SK-N-SH (cell line): ENCODE measurements at regions not wholly inside any gene's neighbourhood (a gene's known extent, or its start where the extent isn't known, plus 50 kb on each side); places are given as distances from the start of the nearest gene placed in this dataset.

ENCODE experiments used
- CTCF ChIA-PET: fragments of 300-600, 350-600 bp; formaldehyde crosslinking; extraction: SDS; loops from one replicate; lab custom pipeline; 2021; lab: Yijun Ruan, JAX
- POLR2A ChIA-PET: fragments of 350-600 bp; sonication (Branson Sonifier 250); formaldehyde crosslinking; extraction: SDS; loops from one replicate; lab custom pipeline; 2020; ENCODE audit warnings: antibody characterized with exemption, inconsistent platforms; lab: Yijun Ruan, JAX
- DNase-seq: peaks from one replicate; pipeline ENCODE4 v3.0.0; 2012
- H2AFZ ChIP-seq: fragments of 200-600 bp; sonication (generic); 2 replicates; pipeline ENCODE4 v1.8.1; 2016; ENCODE audit warnings: antibody characterized with exemption, mild to moderate bottlenecking, low read depth
- H3F3A ChIP-seq: fragments of 200-600 bp; sonication (generic); replicated peaks from 2 replicates; pipeline ENCODE3; 2016; ENCODE audit warnings: antibody characterized with exemption, mild to moderate bottlenecking; ENCODE audit not compliant: insufficient read depth
- H3K27ac ChIP-seq, 2 experiments: fragments of 200-500 bp in 1 of 2; fragments of 200-600 bp in 1 of 2; sonication (Bioruptor generic) in 1 of 2; sonication (generic), shearing (Covaris generic) in 1 of 2; 2 replicates each; pipeline versions ENCODE4 v1.5.1 to v1.6.1; 2014 to 2016; ENCODE audit warnings: low read depth in 2 of 2, inconsistent platforms in 1 of 2, low read length in 1 of 2, mild to moderate bottlenecking in 1 of 2, mixed read lengths in 1 of 2
- H3K27me3 ChIP-seq: fragments of 200-600 bp; sonication (generic), shearing (Covaris generic); 2 replicates; pipeline ENCODE4 v1.6.1; 2016; ENCODE audit warnings: mixed run types; ENCODE audit not compliant: insufficient read depth
- H3K36me3 ChIP-seq, 2 experiments: fragments of 200-500 bp in 1 of 2; fragments of 200-600 bp in 1 of 2; sonication (Bioruptor generic) in 1 of 2; sonication (generic) in 1 of 2; replicated peaks in 1 of 2; 2 replicates each; pipeline versions ENCODE3 to v1.5.1; 2014 to 2016; ENCODE audit warnings: low read length in 1 of 2, mild to moderate bottlenecking in 1 of 2; ENCODE audit not compliant: insufficient read depth in 2 of 2, control insufficient read depth in 1 of 2
- H3K4me1 ChIP-seq, 2 experiments: fragments of 200-500 bp in 1 of 2; fragments of 200-600 bp in 1 of 2; sonication (Bioruptor generic) in 1 of 2; sonication (generic), shearing (Covaris generic) in 1 of 2; 2 replicates each; pipeline versions ENCODE4 v1.5.1 to v1.6.1; 2014 to 2016; ENCODE audit warnings: low read depth in 1 of 2, low read length in 1 of 2, mixed run types in 1 of 2; ENCODE audit not compliant: insufficient read depth in 2 of 2, control insufficient read depth in 1 of 2
- H3K4me2 ChIP-seq: fragments of 200-600 bp; sonication (generic), shearing (Covaris generic); 2 replicates; pipeline ENCODE4 v1.6.1; 2017; ENCODE audit warnings: mixed run types
- H3K4me3 ChIP-seq, 2 experiments: fragments of 200-500 bp in 1 of 2; fragments of 200-600 bp in 1 of 2; sonication (Bioruptor generic) in 1 of 2; sonication (generic), shearing (Covaris generic) in 1 of 2; 2 replicates each; pipeline versions ENCODE4 v1.5.1 to v1.8.1; 2014 to 2016; ENCODE audit warnings: low read depth in 2 of 2, inconsistent platforms in 1 of 2, low read length in 1 of 2, mild to moderate bottlenecking in 1 of 2, mixed read lengths in 1 of 2, moderate library complexity in 1 of 2
- H3K79me2 ChIP-seq: fragments of 200-600 bp; sonication (generic); 2 replicates; pipeline ENCODE4 v1.8.1; 2017; ENCODE audit warnings: mild to moderate bottlenecking; ENCODE audit not compliant: insufficient read depth
- H3K9ac ChIP-seq: fragments of 200-600 bp; sonication (generic); 2 replicates; pipeline ENCODE4 v1.6.1; 2017; ENCODE audit warnings: mixed run types
- H3K9me2 ChIP-seq: fragments of 200-600 bp; sonication (generic); 2 replicates; pipeline ENCODE4 v1.6.1; 2017; ENCODE audit warnings: mixed run types
- H3K9me3 ChIP-seq: fragments of 200-600 bp; sonication (generic); 2 replicates; pipeline ENCODE4 v1.6.1; 2017; ENCODE audit warnings: mixed run types, mild to moderate bottlenecking, moderate library complexity
- H4K20me1 ChIP-seq: fragments of 200-600 bp; sonication (generic); 2 replicates; pipeline ENCODE4 v1.6.1; 2017; ENCODE audit warnings: mild to moderate bottlenecking, mixed run types; ENCODE audit not compliant: insufficient read depth
- CTCF ChIP-seq: fragments of 200-600 bp; sonication (generic); IDR thresholded peaks from 2 replicates; pipeline ENCODE4 v1.6.1; 2017; ENCODE audit warnings: antibody characterized with exemption, mild to moderate bottlenecking, moderate library complexity
- ELF1 ChIP-seq: IDR thresholded peaks from 2 replicates; pipeline ENCODE4 v1.4.0; 2012
- EP300 ChIP-seq, 2 experiments: IDR thresholded peaks; 2 replicates each; pipeline versions ENCODE4 v1.4.0 to v1.6.1; 2012; ENCODE audit warnings: borderline replicate concordance in 1 of 2, low read depth in 1 of 2, low read length in 1 of 2
- FOSL2 ChIP-seq: IDR thresholded peaks from 2 replicates; pipeline ENCODE4 v1.4.0; 2012; ENCODE audit warnings: low read depth, mild to moderate bottlenecking, moderate library complexity, borderline replicate concordance
- FOXJ3 ChIP-seq: sonication (generic); formaldehyde crosslinking; IDR thresholded peaks from 2 replicates; pipeline ENCODE4 v1.5.1; 2020; ENCODE audit warnings: mild to moderate bottlenecking, missing genetic modification reagents
- GABPA ChIP-seq: IDR thresholded peaks from 2 replicates; pipeline ENCODE4 v1.4.0; 2012; ENCODE audit warnings: low read depth, mild to moderate bottlenecking
- IRF3 ChIP-seq: fragments of 150-350 bp; IDR thresholded peaks from 2 replicates; pipeline ENCODE4 v1.6.1; 2016; ENCODE audit warnings: mild to moderate bottlenecking, low read depth, low read length
- JUND ChIP-seq: IDR thresholded peaks from 2 replicates; pipeline ENCODE4 v1.4.0; 2012
- MEF2A ChIP-seq: IDR thresholded peaks from 2 replicates; pipeline ENCODE4 v1.4.0; 2012; ENCODE audit warnings: low read depth, borderline replicate concordance
- MXI1 ChIP-seq: IDR thresholded peaks from 2 replicates; pipeline ENCODE4 v1.6.1; 2012; ENCODE audit warnings: mild to moderate bottlenecking, low read depth, low read length, improper control_type of control experiment
- NFIC ChIP-seq: IDR thresholded peaks from 2 replicates; pipeline ENCODE4 v1.4.0; 2012; ENCODE audit warnings: borderline replicate concordance
- POLR2AphosphoS5 ChIP-seq: IDR thresholded peaks from 2 replicates; pipeline ENCODE4 v1.6.1; 2012; ENCODE audit warnings: low read depth, low read length
- RCOR1 ChIP-seq: fragments of 150-350 bp; IDR thresholded peaks from 2 replicates; pipeline ENCODE4 v1.6.1; 2017; ENCODE audit warnings: antibody characterized with exemption, low read length
- REST ChIP-seq: IDR thresholded peaks from 2 replicates; pipeline ENCODE4 v1.6.1; 2012; ENCODE audit warnings: mild to moderate bottlenecking, low read depth, low read length, moderate library complexity
- RXRA ChIP-seq: IDR thresholded peaks from 2 replicates; pipeline ENCODE4 v1.4.0; 2012; ENCODE audit warnings: low read depth, mild to moderate bottlenecking, borderline replicate concordance
- SIN3A ChIP-seq: IDR thresholded peaks from 2 replicates; pipeline ENCODE4 v1.6.1; 2012; ENCODE audit warnings: low read depth, mild to moderate bottlenecking, low read length, moderate library complexity, borderline replicate concordance
- TCF12 ChIP-seq: IDR thresholded peaks from 2 replicates; pipeline ENCODE4 v1.4.0; 2012
- USF1 ChIP-seq: IDR thresholded peaks from 2 replicates; pipeline ENCODE4 v1.4.0; 2012; ENCODE audit warnings: low read depth, borderline replicate concordance
- ZBTB33 ChIP-seq: IDR thresholded peaks from 2 replicates; pipeline ENCODE4 v1.4.0; 2012; ENCODE audit warnings: low read depth, borderline replicate concordance
- WGBS: methylation state at CpG from one replicate; pipeline ENCODE4 v1.1.6; 2017; ENCODE audit warnings: low lambda C conversion rate; 5-methylcytosine and 5-hydroxymethylcytosine counted together
- TF ChIP-seq, protein P1 (sequence below): fragments of 150-350 bp; IDR thresholded peaks from 2 replicates; pipeline ENCODE4 v1.6.1; 2017; ENCODE audit warnings: antibody characterized with exemption, low read length, low read depth, borderline replicate concordance

- no peaks in the 10 kb centered on the region for H4K20me1 ChIP-seq
- TF ChIP-seq EP300 (IDR thresholded peaks at IDR 0.05; ENCODE audit: borderline replicate concordance in 1 of 2, low read depth in 1 of 2, low read length in 1 of 2) (no peak), SIN3A (no peak), USF1 (no peak), MXI1 (no peak), IRF3 (no peak), TCF12 (no peak), GABPA (no peak), NFIC (no peak), JUND (no peak), POLR2AphosphoS5 (no peak), RCOR1 (no peak), FOXJ3 (CRISPR knock-in tag) (no peak), REST (no peak), CTCF (no peak), MEF2A (no peak), ELF1 (no peak), ZBTB33 (no peak), RXRA (no peak), FOSL2 (no peak)
- TF ChIP-seq, protein P1, sequence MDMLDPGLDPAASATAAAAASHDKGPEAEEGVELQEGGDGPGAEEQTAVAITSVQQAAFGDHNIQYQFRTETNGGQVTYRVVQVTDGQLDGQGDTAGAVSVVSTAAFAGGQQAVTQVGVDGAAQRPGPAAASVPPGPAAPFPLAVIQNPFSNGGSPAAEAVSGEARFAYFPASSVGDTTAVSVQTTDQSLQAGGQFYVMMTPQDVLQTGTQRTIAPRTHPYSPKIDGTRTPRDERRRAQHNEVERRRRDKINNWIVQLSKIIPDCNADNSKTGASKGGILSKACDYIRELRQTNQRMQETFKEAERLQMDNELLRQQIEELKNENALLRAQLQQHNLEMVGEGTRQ, result no peak
- no peak overlapping the region for H3K4me3 ChIP-seq
- no peaks in the 10 kb centered on the region for H3K36me3 ChIP-seq
- no peaks in the 10 kb centered on the region for H3K27me3 ChIP-seq
- no peak overlapping the region for H3K27ac ChIP-seq
- no peaks in the 10 kb centered on the region for H3K9me2 ChIP-seq
- ChIA-PET CTCF (no interaction called here), POLR2A (no interaction called here)
- 91% methylated on average over 1 of the region's 1 CpG for WGBS
- H3K79me2 ChIP-seq, result no peaks in the 10 kb centered on the region
- H3K4me1 ChIP-seq, result peaks cover 0 to 14% of the 10 kb centered on the region in 2 experiments; a peak in 2 of 4 replicates
- no peaks in the 10 kb centered on the region for H3K9me3 ChIP-seq
- no peak for DNase-seq
- no peak overlapping the region for H3K4me2 ChIP-seq
- no peak overlapping the region for H2AFZ ChIP-seq
- H3K9ac ChIP-seq, result no peak overlapping the region
- no peaks in the 10 kb centered on the region for H3F3A ChIP-seq
These were observed 430.7 kb upstream of the RBMS3 start for GRCh38 chr3:28850186-28850585.
